Lower leg skin (tissue), 4 donors: ENCODE measurements at regions not wholly inside any gene's neighbourhood (a gene's known extent, or its start where the extent isn't known, plus 50 kb on each side); places are given as distances from the start of the nearest gene placed in this dataset.

Source experiments
- DNase-seq, 2 donors: peaks; one replicate each; pipeline ENCODE4 v3.0.0-alpha.2; 2019; ENCODE audit warnings: low spot score in 2 of 2
- H3K4me3 ChIP-seq: fragments of 200-600 bp; sonication (generic); 2 replicates; pipeline ENCODE4 v1.5.1; 2017; ENCODE audit warnings: mild to moderate bottlenecking, low read depth; ENCODE audit not compliant: poor library complexity, severe bottlenecking
- CTCF ChIP-seq, 3 donors: fragments of 450-650 bp; IDR thresholded peaks; one replicate each; pipeline ENCODE4 v1.5.1; 2016; ENCODE audit warnings: antibody characterized with exemption in 3 of 3, mild to moderate bottlenecking in 3 of 3, moderate library complexity in 2 of 3
- POLR2A ChIP-seq, 2 donors: fragments of 450-650 bp; IDR thresholded peaks; one replicate each; pipeline ENCODE4 v1.6.1; 2016 to 2017; ENCODE audit warnings: antibody characterized with exemption in 2 of 2, mild to moderate bottlenecking in 1 of 2, moderate library complexity in 1 of 2
- WGBS, 2 donors: methylation state at CpG; one replicate each; pipeline ENCODE4 v1.1.5; 2018; 5-methylcytosine and 5-hydroxymethylcytosine counted together
- intact Hi-C: fragments of 100-400 bp; cut with DNase I; formaldehyde crosslinking; loops from one replicate; pipeline ENCODE4 v1.15.0; 2023; ENCODE audit warnings: low total_unique reads

- peak in 1 of 2 donors; percentile 80 for DNase-seq
- TF ChIP-seq CTCF (IDR thresholded peaks at IDR 0.05) (no peak), POLR2A (IDR thresholded peaks at IDR 0.05) (no peak)
- intact Hi-C loops = no loop called here
- WGBS, 2 donors = 57 to 59% methylated on average over 15 of the region's 15 CpGs
- H3K4me3 ChIP-seq = no peak overlapping the region
Observed at GRCh38 chr2:236317938-236318396, 53.8 kb upstream of the ASB18 start.

- 87 to 91% methylated on average over 5 of the region's 5 CpGs for WGBS, 2 donors
- intact Hi-C loops = no loop called here
- no peak overlapping the region for H3K4me3 ChIP-seq
- no peak for DNase-seq
- TF ChIP-seq CTCF (IDR thresholded peaks at IDR 0.05) = no peak
- TF ChIP-seq POLR2A (IDR thresholded peaks at IDR 0.05) = no peak
Observed at GRCh38 chr2:236318401-236318800, 54.2 kb upstream of the ASB18 start.

GRCh38 chr2:236319036-236319435 is 54.8 kb upstream of the ASB18 start:
- DNase-seq = peak in 1 of 2 donors; percentile 52
- intact Hi-C loops = no loop called here
- no peak overlapping the region for H3K4me3 ChIP-seq
- TF ChIP-seq POLR2A (IDR thresholded peaks at IDR 0.05) (no peak), CTCF (IDR thresholded peaks at IDR 0.05) (no peak)
- 84 to 90% methylated on average over 9 of the region's 9 CpGs for WGBS, 2 donors

- intact Hi-C loops = no loop called here
- no peak for DNase-seq
- TF ChIP-seq POLR2A (IDR thresholded peaks at IDR 0.05) (no peak), CTCF (IDR thresholded peaks at IDR 0.05) (no peak)
- 89 to 92% methylated on average over 5 of the region's 5 CpGs for WGBS, 2 donors
- no peak overlapping the region for H3K4me3 ChIP-seq
Observed at GRCh38 chr2:236321415-236321814, 57.2 kb upstream of the ASB18 start.

GRCh38 chr2:236333417-236334121 is 69.4 kb upstream of the ASB18 start:
- WGBS, 2 donors = 93 to 94% methylated on average over 14 of the region's 14 CpGs
- peak in 1 of 2 donors; percentile 63 for DNase-seq
- H3K4me3 ChIP-seq = no peak overlapping the region
- no peak for TF ChIP-seq CTCF (IDR thresholded peaks at IDR 0.05)
- no peak for TF ChIP-seq POLR2A (IDR thresholded peaks at IDR 0.05)
- intact Hi-C loops = no loop called here
